ENCODE measurements at regions not wholly inside any gene's neighbourhood (a gene's known extent, or its start where the extent isn't known, plus 50 kb on each side); places are given as distances from the start of the nearest gene placed in this dataset.

DNA sequence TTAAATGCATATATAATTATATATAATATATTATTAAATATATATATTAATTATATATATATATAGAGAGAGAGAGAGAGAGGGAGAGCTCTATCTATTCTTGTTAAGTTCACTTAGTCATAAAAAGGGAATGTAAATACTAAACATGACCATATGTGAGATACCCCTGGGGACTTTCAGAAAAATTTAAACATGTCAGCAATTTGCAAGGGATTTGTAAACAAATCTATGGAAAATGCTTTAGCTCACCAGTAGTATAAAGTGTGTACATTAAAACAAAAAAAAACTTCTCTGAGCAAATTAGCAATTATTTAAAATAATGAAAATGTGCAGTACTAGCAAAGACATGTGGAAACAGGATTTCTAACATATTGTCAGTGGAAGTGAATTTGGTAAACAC is 1755.5 kb downstream of the PCDH19 start:
- Histone ChIP-seq H3K4me2 (ENCODE audit: insufficient read depth in 1 of 2, low read depth in 2 of 2, low read length in 2 of 2) (no peak overlapping the region), H3K9ac (replicated peaks in 1 of 4; ENCODE audit: extremely low read depth in 1 of 4, low read depth in 3 of 4, low read length in 3 of 4) (no peak overlapping the region), H4K5ac (ENCODE audit: insufficient read length, low read depth, low read length) (no peak overlapping the region), H3K4ac (replicated peaks; ENCODE audit: insufficient read length, low read depth, low read length) (no peak overlapping the region), H2AK5ac (ENCODE audit: low read depth, low read length) (no peak overlapping the region), H4K20me1 (replicated peaks in 1 of 2; ENCODE audit: control insufficient read depth in 1 of 2, insufficient read depth in 2 of 2, low read length in 2 of 2) (no peaks in the 10 kb centered on the region), H2BK12ac (ENCODE audit: low read depth, low read length) (no peak overlapping the region), H3K18ac (ENCODE audit: extremely low read depth, low read length) (no peak overlapping the region), H2BK20ac (ENCODE audit: low read length) (no peak overlapping the region), H2BK5ac (ENCODE audit: low read depth, low read length) (no peak overlapping the region), H3K23ac (ENCODE audit: insufficient read length) (no peak overlapping the region), H3K23me2 (ENCODE audit: low read depth, low read length) (no peaks in the 10 kb centered on the region), H3K14ac (ENCODE audit: insufficient read length) (no peak overlapping the region), H4K91ac (replicated peaks; ENCODE audit: insufficient read length, low read length) (no peak overlapping the region), H3K79me2 (ENCODE audit: control insufficient read depth in 1 of 2, insufficient read depth in 2 of 2, low read length in 2 of 2) (no peaks in the 10 kb centered on the region), H3K56ac (replicated peaks; ENCODE audit: insufficient read length, low read depth, low read length) (no peak overlapping the region), H3K36me3 (ENCODE audit: control insufficient read depth in 2 of 4, insufficient read depth in 4 of 4, low read length in 3 of 4) (no peaks in the 10 kb centered on the region; a peak in 1 of 8 replicates), H4K8ac (ENCODE audit: extremely low read depth, insufficient read depth, low read length) (no peak overlapping the region), H3K79me1 (ENCODE audit: low read depth, low read length) (no peaks in the 10 kb centered on the region), H3K4me3 (ENCODE audit: extremely low read depth in 1 of 4, insufficient read depth in 2 of 4, low read depth in 3 of 4, low read length in 4 of 4) (no peak overlapping the region), H3K27me3 (replicated peaks in 1 of 4; ENCODE audit: control insufficient read depth in 3 of 4, extremely low read depth in 1 of 4, insufficient read depth in 3 of 4, low read length in 3 of 4) (no peaks in the 10 kb centered on the region), H3K27ac (ENCODE audit: low read depth, low read length) (no peak overlapping the region), H3K9me3 (ENCODE audit: insufficient read depth in 2 of 2, low read depth in 1 of 2, low read length in 1 of 2) (no peaks in the 10 kb centered on the region), H2BK120ac (replicated peaks; ENCODE audit: low read depth, low read length) (no peak overlapping the region), H2AFZ (ENCODE audit: low read length) (no peak overlapping the region), H3K4me1 (replicated peaks in 1 of 4; ENCODE audit: control insufficient read depth in 3 of 4, insufficient read depth in 4 of 4, low read length in 3 of 4) (0 out of 7 replicates have a peak, but pooled peaks cover 0 to 2% (median 0%) of the 10 kb centered on the region in 4 experiments), H2BK15ac (ENCODE audit: low read length) (no peak overlapping the region)
- ChIA-PET POLR2A (ENCODE audit: partially characterized antibody) (no interaction called here), CTCF (ENCODE audit: partially characterized antibody) (no interaction called here)
- DNase-seq (ENCODE audit: low read depth in 1 of 2, low spot score in 2 of 2) (no peak), FAIRE-seq (no peak)
- TF ChIP-seq CBX5 (IDR thresholded peaks at IDR 0.05; ENCODE audit: low read depth, low read length) (no peak), JUND (IDR thresholded peaks at IDR 0.05; ENCODE audit: low read length) (no peak), CHD1 (IDR thresholded peaks at IDR 0.05; ENCODE audit: low read depth, low read length) (no peak), TEAD4 (IDR thresholded peaks at IDR 0.05; ENCODE audit: low read depth, low read length) (no peak), CHD2 (IDR thresholded peaks at IDR 0.05; ENCODE audit: low read length) (no peak), EGR1 (IDR thresholded peaks at IDR 0.05; ENCODE audit: borderline replicate concordance, low read depth, low read length) (no peak)
